Thyroid gland (tissue), 4 donors: ENCODE measurements at regions not wholly inside any gene's neighbourhood (a gene's known extent, or its start where the extent isn't known, plus 50 kb on each side); places are given as distances from the start of the nearest gene placed in this dataset.

ENCODE experiments used
- DNase-seq, 2 donors: peaks; one replicate each; pipeline ENCODE4 v3.0.0-alpha.2; 2019
- H3K27ac ChIP-seq, 3 donors: fragments of 200-600 bp; sonication (generic); 1 replicate in 2 of 3; 2 replicates in 1 of 3; pipeline ENCODE4 v1.5.1; 2016 to 2019; ENCODE audit warnings: mild to moderate bottlenecking in 1 of 3, moderate library complexity in 1 of 3
- H3K27me3 ChIP-seq: fragments of 200-600 bp; sonication (generic); one replicate; pipeline ENCODE4 v1.5.1; 2019
- H3K36me3 ChIP-seq, 2 donors: fragments of 200-600 bp; sonication (generic); one replicate each; pipeline ENCODE4 v1.5.1; 2016 to 2019
- H3K4me1 ChIP-seq, 2 donors: fragments of 200-600 bp; sonication (generic); one replicate each; pipeline ENCODE4 v1.5.1; 2017 to 2019
- H3K4me3 ChIP-seq, 3 donors: fragments of 200-600 bp; sonication (generic); replicated peaks in 1 of 3; 1 replicate in 2 of 3; 2 replicates in 1 of 3; pipeline ENCODE4 v1.5.1; 2016; ENCODE audit warnings: mild to moderate bottlenecking in 1 of 3
- H3K9me3 ChIP-seq: fragments of 200-600 bp; sonication (generic); one replicate; pipeline ENCODE4 v1.5.1; 2017
- CTCF ChIP-seq, 6 experiments: fragments of 200-600 bp in 3 of 6; fragments of 450-650 bp in 3 of 6; sonication (generic) in 3 of 6; IDR thresholded peaks; one replicate each; pipeline ENCODE4 v1.5.1; 2016 to 2019; ENCODE audit warnings: antibody characterized with exemption in 6 of 6, mild to moderate bottlenecking in 2 of 6, inconsistent platforms in 1 of 6, moderate library complexity in 1 of 6
- POLR2A ChIP-seq, 2 donors: fragments of 450-650 bp; IDR thresholded peaks; one replicate each; pipeline ENCODE4 v1.6.1; 2017; ENCODE audit warnings: antibody characterized with exemption in 2 of 2, mild to moderate bottlenecking in 2 of 2, moderate library complexity in 1 of 2
- WGBS, 2 donors: methylation state at CpG; one replicate each; pipeline ENCODE4 v1.1.5; 2017; 5-methylcytosine and 5-hydroxymethylcytosine counted together
- intact Hi-C: fragments of 100-400 bp; cut with DNase I; formaldehyde crosslinking; loops from one replicate; pipeline ENCODE4 v1.15.1; 2023

GRCh38 chr4:125483278-125483677, 168.5 kb downstream of the FAT4 start:
- DNase-seq: no peak
- H3K36me3 ChIP-seq: peaks cover 7 to 10% of the 10 kb centered on the region in 2 donors
- H3K4me1 ChIP-seq: no peaks in the 10 kb centered on the region
- no peak overlapping the region for H3K4me3 ChIP-seq
- intact Hi-C loops: no loop called here
- H3K27ac ChIP-seq: no peak overlapping the region
- TF ChIP-seq CTCF (IDR thresholded peaks at IDR 0.05) (no peak), POLR2A (IDR thresholded peaks at IDR 0.05) (no peak)
- 87 to 97% methylated on average over 3 of the region's 3 CpGs for WGBS, 2 donors
- no peaks in the 10 kb centered on the region for H3K27me3 ChIP-seq
- no peaks in the 10 kb centered on the region for H3K9me3 ChIP-seq

- TF ChIP-seq POLR2A (IDR thresholded peaks at IDR 0.05): no peak
These were observed 170.2 kb downstream of the FAT4 start for GRCh38 chr4:125484912-125485311.

DNA sequence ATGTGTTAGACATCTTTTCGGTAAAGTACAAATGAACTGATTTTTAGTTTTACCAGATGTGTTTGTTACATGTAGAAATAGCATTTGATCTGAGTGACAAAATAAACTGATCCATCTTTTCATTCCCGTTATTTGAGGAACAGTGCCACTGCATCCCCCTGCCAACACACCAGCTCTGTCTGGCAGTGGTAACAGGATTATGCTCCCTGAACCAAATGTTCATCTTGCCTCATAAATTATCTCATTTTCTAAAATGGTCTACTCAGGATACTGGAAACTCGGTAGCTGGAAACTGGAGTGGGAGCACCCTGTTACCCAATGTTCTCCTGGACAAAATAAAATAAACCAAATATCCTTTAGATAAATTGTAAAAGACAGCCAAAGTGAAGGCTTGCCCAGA, 171.6 kb downstream of the FAT4 start:
- WGBS, 2 donors: 87 to 94% methylated on average over 3 of the region's 3 CpGs
- H3K36me3 ChIP-seq: peaks cover 16 to 21% of the 10 kb centered on the region in 2 donors
- no peaks in the 10 kb centered on the region for H3K27me3 ChIP-seq
- DNase-seq: no peak
- no peak overlapping the region for H3K27ac ChIP-seq
- no peak for TF ChIP-seq POLR2A (IDR thresholded peaks at IDR 0.05)
- TF ChIP-seq CTCF (IDR thresholded peaks at IDR 0.05): no peak
- intact Hi-C loops: no loop called here
- H3K4me3 ChIP-seq: no peak overlapping the region
- H3K9me3 ChIP-seq: no peaks in the 10 kb centered on the region
- no peaks in the 10 kb centered on the region for H3K4me1 ChIP-seq

More at GRCh38 chr4:125484912-125485311, 170.2 kb downstream of the FAT4 start:
- H3K36me3 ChIP-seq: peaks cover 8 to 12% of the 10 kb centered on the region in 2 donors
- H3K27me3 ChIP-seq: no peaks in the 10 kb centered on the region
- WGBS, 2 donors: 96 to 98% methylated on average over 3 of the region's 3 CpGs
- no peak for DNase-seq
- H3K9me3 ChIP-seq: no peaks in the 10 kb centered on the region
- no peaks in the 10 kb centered on the region for H3K4me1 ChIP-seq
- H3K27ac ChIP-seq: no peak overlapping the region
- H3K4me3 ChIP-seq: no peak overlapping the region
- intact Hi-C loops: no loop called here

DNA sequence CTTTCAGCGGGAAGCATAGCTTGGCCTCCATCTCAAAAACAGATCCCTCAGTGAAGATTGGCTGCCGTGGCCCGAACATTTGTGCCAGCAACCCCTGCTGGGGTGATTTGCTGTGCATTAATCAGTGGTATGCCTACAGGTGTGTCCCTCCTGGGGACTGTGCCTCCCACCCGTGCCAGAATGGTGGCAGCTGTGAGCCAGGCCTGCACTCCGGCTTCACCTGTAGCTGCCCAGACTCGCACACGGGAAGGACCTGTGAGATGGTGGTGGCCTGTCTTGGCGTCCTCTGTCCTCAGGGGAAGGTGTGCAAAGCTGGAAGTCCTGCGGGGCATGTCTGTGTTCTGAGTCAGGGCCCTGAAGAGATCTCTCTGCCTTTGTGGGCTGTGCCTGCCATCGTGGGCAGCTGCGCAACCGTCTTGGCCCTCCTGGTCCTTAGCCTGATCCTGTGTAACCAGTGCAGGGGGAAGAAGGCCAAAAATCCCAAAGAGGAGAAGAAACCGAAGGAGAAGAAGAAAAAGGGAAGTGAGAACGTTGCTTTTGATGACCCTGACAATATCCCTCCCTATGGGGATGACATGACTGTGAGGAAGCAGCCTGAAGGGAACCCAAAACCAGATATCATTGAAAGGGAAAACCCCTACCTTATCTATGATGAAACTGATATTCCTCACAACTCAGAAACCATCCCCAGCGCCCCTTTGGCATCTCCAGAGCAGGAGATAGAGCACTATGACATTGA, 175.4 kb downstream of the FAT4 start:
- H3K4me1 ChIP-seq: no peaks in the 10 kb centered on the region
- peaks cover 16 to 21% of the 10 kb centered on the region in 2 donors for H3K36me3 ChIP-seq
- TF ChIP-seq CTCF (IDR thresholded peaks at IDR 0.05) (no peak), POLR2A (IDR thresholded peaks at IDR 0.05) (no peak)
- H3K27ac ChIP-seq: no peak overlapping the region
- 94% methylated on average over 13 to 15 of the region's 15 CpGs for WGBS, 2 donors
- H3K27me3 ChIP-seq: no peaks in the 10 kb centered on the region
- no peak for DNase-seq
- H3K9me3 ChIP-seq: no peaks in the 10 kb centered on the region
- H3K4me3 ChIP-seq: no peak overlapping the region
- intact Hi-C loops: no loop called here

DNA sequence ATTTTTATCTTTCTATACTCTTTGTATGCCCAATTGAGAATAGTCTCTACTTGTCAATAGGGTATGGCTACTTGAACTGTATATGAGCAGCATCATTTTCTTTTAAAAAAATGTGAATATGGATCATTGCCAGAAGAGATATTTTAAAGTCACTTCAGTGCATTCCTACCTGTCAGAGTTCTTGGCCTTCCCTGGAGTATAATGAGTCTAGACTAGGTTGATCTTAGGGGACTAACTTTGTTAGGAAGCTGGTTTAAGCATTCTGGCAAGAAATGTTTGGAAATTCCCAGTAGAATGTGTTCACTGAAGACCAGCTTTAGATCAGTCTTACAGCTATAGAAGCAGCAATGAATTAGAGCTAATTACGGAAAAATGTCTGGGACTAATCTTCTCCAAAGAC, 178.2 kb downstream of the FAT4 start:
- H3K36me3 ChIP-seq: peaks cover 9 to 13% of the 10 kb centered on the region in 2 donors
- no peaks in the 10 kb centered on the region for H3K9me3 ChIP-seq
- intact Hi-C loops: no loop called here
- no peak for DNase-seq
- 97 to 100% methylated on average over 1 of the region's 1 CpG for WGBS, 2 donors
- no peak overlapping the region for H3K27ac ChIP-seq
- TF ChIP-seq CTCF (IDR thresholded peaks at IDR 0.05) (no peak), POLR2A (IDR thresholded peaks at IDR 0.05) (no peak)
- H3K4me1 ChIP-seq: no peaks in the 10 kb centered on the region
- no peaks in the 10 kb centered on the region for H3K27me3 ChIP-seq
- no peak overlapping the region for H3K4me3 ChIP-seq
